ENCODE measurements at regions not wholly inside any gene's neighbourhood (a gene's known extent, or its start where the extent isn't known, plus 50 kb on each side); places are given as distances from the start of the nearest gene placed in this dataset.

- ChIA-PET CTCF (no interaction called here), POLR2A (no interaction called here)
- H2AFZ ChIP-seq (ENCODE audit: insufficient read depth, low read depth, low read length, poor library complexity, severe bottlenecking), result no peak overlapping the region
- no peaks in the 10 kb centered on the region for H3K27me3 ChIP-seq (replicated peaks in 1 of 4; ENCODE audit: control extremely low read depth in 1 of 4, control insufficient read depth in 3 of 4, insufficient read depth in 4 of 4, low read length in 3 of 4)
- H3K9me3 Mint-ChIP-seq (ENCODE audit: insufficient read depth), result no peaks in the 10 kb centered on the region
- no peaks in the 10 kb centered on the region for H3K36me3 ChIP-seq (replicated peaks in 1 of 2; ENCODE audit: control extremely low read depth in 1 of 2, control insufficient read depth in 1 of 2, extremely low read depth in 1 of 2, insufficient read depth in 2 of 2, low read length in 1 of 2)
- H3K4me1 ChIP-seq (ENCODE audit: control insufficient read depth in 2 of 2, insufficient read depth in 2 of 2, low read length in 2 of 2), result no peaks in the 10 kb centered on the region
- H3K9ac ChIP-seq (ENCODE audit: low read length), result no peak overlapping the region
- DNase-seq, result no peak
- no peak for ATAC-seq (ENCODE audit: low read depth)
- intact Hi-C loops (cut with micrococcal nuclease), result no loop called here
- H3K9me3 ChIP-seq (ENCODE audit: control extremely low read depth in 1 of 3, control insufficient read depth in 2 of 3, insufficient read depth in 1 of 3, low read length in 2 of 3), result no peaks in the 10 kb centered on the region
- no peak overlapping the region for H3K4me3 Mint-ChIP-seq
- TF ChIP-seq EZH2 (IDR thresholded peaks at IDR 0.05; ENCODE audit: borderline replicate concordance, insufficient read depth, low read depth, low read length, poor library complexity, severe bottlenecking), result no peak
- TF ChIP-seq CTCF (IDR thresholded peaks at IDR 0.05), result no peak
- no peaks in the 10 kb centered on the region for H4K20me1 ChIP-seq (ENCODE audit: control insufficient read depth, insufficient read depth, low read length, poor library complexity, severe bottlenecking)
- H3K4me2 ChIP-seq (replicated peaks; ENCODE audit: low read depth, low read length, poor library complexity, severe bottlenecking), result no peak overlapping the region
- no peak overlapping the region for H3K27ac ChIP-seq (ENCODE audit: low read length in 2 of 2)
- H3K79me2 ChIP-seq (ENCODE audit: control insufficient read depth, insufficient read depth, low read length), result no peaks in the 10 kb centered on the region
- WGBS (ENCODE audit: insufficient coverage), result no CpG with 5 or more reads among the region's 1 CpG
- H3K27me3 Mint-ChIP-seq, result no peaks in the 10 kb centered on the region
- H3K4me3 ChIP-seq (ENCODE audit: control extremely low read depth in 1 of 5, extremely low read depth in 1 of 5, insufficient read depth in 1 of 5, low read depth in 2 of 5, low read length in 4 of 5), result no peak overlapping the region
- H3K4me1 Mint-ChIP-seq, result no peaks in the 10 kb centered on the region
- H3K27ac Mint-ChIP-seq, result no peak overlapping the region
Measured at GRCh38 chrX:128781506-128781905, 729.3 kb upstream of the ACTRT1 start.

GRCh38 chrX:128780934-128781333 is 728.7 kb upstream of the ACTRT1 start:
- Mint-ChIP-seq H3K27me3 (no peaks in the 10 kb centered on the region), H3K9me3 (ENCODE audit: insufficient read depth) (no peaks in the 10 kb centered on the region), H3K4me3 (no peak overlapping the region), H3K27ac (no peak overlapping the region), H3K4me1 (no peaks in the 10 kb centered on the region)
- Histone ChIP-seq H3K4me3 (ENCODE audit: control extremely low read depth in 1 of 5, extremely low read depth in 1 of 5, insufficient read depth in 1 of 5, low read depth in 2 of 5, low read length in 4 of 5) (no peak overlapping the region), H3K4me2 (replicated peaks; ENCODE audit: low read depth, low read length, poor library complexity, severe bottlenecking) (no peak overlapping the region), H3K27ac (ENCODE audit: low read length in 2 of 2) (no peak overlapping the region), H3K27me3 (replicated peaks in 1 of 4; ENCODE audit: control extremely low read depth in 1 of 4, control insufficient read depth in 3 of 4, insufficient read depth in 4 of 4, low read length in 3 of 4) (no peaks in the 10 kb centered on the region), H2AFZ (ENCODE audit: insufficient read depth, low read depth, low read length, poor library complexity, severe bottlenecking) (no peak overlapping the region), H3K9ac (ENCODE audit: low read length) (no peak overlapping the region), H3K4me1 (ENCODE audit: control insufficient read depth in 2 of 2, insufficient read depth in 2 of 2, low read length in 2 of 2) (no peaks in the 10 kb centered on the region), H3K79me2 (ENCODE audit: control insufficient read depth, insufficient read depth, low read length) (no peaks in the 10 kb centered on the region), H3K36me3 (replicated peaks in 1 of 2; ENCODE audit: control extremely low read depth in 1 of 2, control insufficient read depth in 1 of 2, extremely low read depth in 1 of 2, insufficient read depth in 2 of 2, low read length in 1 of 2) (no peaks in the 10 kb centered on the region), H3K9me3 (ENCODE audit: control extremely low read depth in 1 of 3, control insufficient read depth in 2 of 3, insufficient read depth in 1 of 3, low read length in 2 of 3) (no peaks in the 10 kb centered on the region), H4K20me1 (ENCODE audit: control insufficient read depth, insufficient read depth, low read length, poor library complexity, severe bottlenecking) (no peaks in the 10 kb centered on the region)
- no peak for ATAC-seq (ENCODE audit: low read depth)
- intact Hi-C loops (cut with micrococcal nuclease), result no loop called here
- TF ChIP-seq CTCF (IDR thresholded peaks at IDR 0.05) (no peak), EZH2 (IDR thresholded peaks at IDR 0.05; ENCODE audit: borderline replicate concordance, insufficient read depth, low read depth, low read length, poor library complexity, severe bottlenecking) (no peak)
- CTCF ChIA-PET, result no interaction called here
- POLR2A ChIA-PET, result no interaction called here
- no peak for DNase-seq
- WGBS (ENCODE audit: insufficient coverage), result 100% methylated on average over 1 of the region's 5 CpGs
